ENCODE measurements at regions not wholly inside any gene's neighbourhood (a gene's known extent, or its start where the extent isn't known, plus 50 kb on each side); places are given as distances from the start of the nearest gene placed in this dataset.

GRCh38 chr6:47372318-47372717, 62.6 kb upstream of the TNFRSF21 start:
- Histone ChIP-seq H3K79me2 (ENCODE audit: control insufficient read depth, low read length) (no peaks in the 10 kb centered on the region), H3K9me3 (ENCODE audit: control insufficient read depth, insufficient read depth, low read length) (no peaks in the 10 kb centered on the region), H3K27ac (ENCODE audit: low read depth, low read length) (no peak overlapping the region), H3K4me1 (ENCODE audit: control insufficient read depth, low read length) (0 out of 2 replicates have a peak, but pooled peaks cover 4% of the 10 kb centered on the region), H3K9me2 (replicated peaks; ENCODE audit: control insufficient read depth, low read length) (no peaks in the 10 kb centered on the region), H4K20me1 (ENCODE audit: control insufficient read depth, insufficient read depth, low read depth, low read length) (no peaks in the 10 kb centered on the region), H3K4me3 (ENCODE audit: low read length) (no peak overlapping the region), H3K27me3 (ENCODE audit: control insufficient read depth, low read length) (peaks cover 5% of the 10 kb centered on the region; the same call in 1 of the 2 replicates), H3F3A (ENCODE audit: control insufficient read depth, insufficient read depth) (no peaks in the 10 kb centered on the region), H3K4me2 (ENCODE audit: low read length) (no peak overlapping the region), H3K36me3 (ENCODE audit: control insufficient read depth, low read length) (no peaks in the 10 kb centered on the region)
- no peak for TF ChIP-seq CTCF (IDR thresholded peaks at IDR 0.05; ENCODE audit: low read depth, low read length, poor library complexity, severe bottlenecking)
- no peak for TF ChIP-seq EZH2phosphoT487 (IDR thresholded peaks at IDR 0.05; ENCODE audit: borderline replicate concordance, low read length)

- H3K79me2 ChIP-seq (ENCODE audit: control insufficient read depth, low read length) = no peaks in the 10 kb centered on the region
- H3K27me3 ChIP-seq (ENCODE audit: control insufficient read depth, low read length) = peaks cover 9% of the 10 kb centered on the region
- no peak overlapping the region for H3K4me2 ChIP-seq (ENCODE audit: low read length)
- H4K20me1 ChIP-seq (ENCODE audit: control insufficient read depth, insufficient read depth, low read depth, low read length) = no peaks in the 10 kb centered on the region
- 0 out of 2 replicates have a peak, but pooled peaks cover 4% of the 10 kb centered on the region for H3K4me1 ChIP-seq (ENCODE audit: control insufficient read depth, low read length)
- TF ChIP-seq EZH2phosphoT487 (IDR thresholded peaks at IDR 0.05; ENCODE audit: borderline replicate concordance, low read length) (no peak), CTCF (IDR thresholded peaks at IDR 0.05; ENCODE audit: low read depth, low read length, poor library complexity, severe bottlenecking) (no peak)
- no peaks in the 10 kb centered on the region for H3F3A ChIP-seq (ENCODE audit: control insufficient read depth, insufficient read depth)
- H3K9me3 ChIP-seq (ENCODE audit: control insufficient read depth, insufficient read depth, low read length) = no peaks in the 10 kb centered on the region
- no peak overlapping the region for H3K27ac ChIP-seq (ENCODE audit: low read depth, low read length)
- no peaks in the 10 kb centered on the region for H3K9me2 ChIP-seq (replicated peaks; ENCODE audit: control insufficient read depth, low read length)
- H3K36me3 ChIP-seq (ENCODE audit: control insufficient read depth, low read length) = no peaks in the 10 kb centered on the region
- H3K4me3 ChIP-seq (ENCODE audit: low read length) = no peak overlapping the region
Measured at GRCh38 chr6:47375426-47375825, 65.7 kb upstream of the TNFRSF21 start.

GRCh38 chr6:47376930-47377329, 67.2 kb upstream of the TNFRSF21 start:
- no peak overlapping the region for H3K4me2 ChIP-seq (ENCODE audit: low read length)
- no peak overlapping the region for H3K4me3 ChIP-seq (ENCODE audit: low read length)
- no peaks in the 10 kb centered on the region for H4K20me1 ChIP-seq (ENCODE audit: control insufficient read depth, insufficient read depth, low read depth, low read length)
- H3K9me2 ChIP-seq (replicated peaks; ENCODE audit: control insufficient read depth, low read length) = no peaks in the 10 kb centered on the region
- no peaks in the 10 kb centered on the region for H3F3A ChIP-seq (ENCODE audit: control insufficient read depth, insufficient read depth)
- no peak overlapping the region for H3K27ac ChIP-seq (ENCODE audit: low read depth, low read length)
- TF ChIP-seq CTCF (IDR thresholded peaks at IDR 0.05; ENCODE audit: low read depth, low read length, poor library complexity, severe bottlenecking) (no peak), EZH2phosphoT487 (IDR thresholded peaks at IDR 0.05; ENCODE audit: borderline replicate concordance, low read length) (no peak)
- H3K36me3 ChIP-seq (ENCODE audit: control insufficient read depth, low read length) = no peaks in the 10 kb centered on the region
- H3K27me3 ChIP-seq (ENCODE audit: control insufficient read depth, low read length) = peaks cover 9% of the 10 kb centered on the region
- no peaks in the 10 kb centered on the region for H3K9me3 ChIP-seq (ENCODE audit: control insufficient read depth, insufficient read depth, low read length)
- H3K4me1 ChIP-seq (ENCODE audit: control insufficient read depth, low read length) = 0 out of 2 replicates have a peak, but pooled peaks cover 4% of the 10 kb centered on the region
- no peaks in the 10 kb centered on the region for H3K79me2 ChIP-seq (ENCODE audit: control insufficient read depth, low read length)

All from DOHH2 (cell line).